Spleen (tissue), 11 donors: ENCODE measurements at regions not wholly inside any gene's neighbourhood (a gene's known extent, or its start where the extent isn't known, plus 50 kb on each side); places are given as distances from the start of the nearest gene placed in this dataset.

Experiments used
- DNase-seq: peaks from one replicate; pipeline ENCODE4 v3.0.0-alpha.2; 2020
- H3K27ac ChIP-seq, 8 donors: fragments of 200-600 bp; sonication (generic) in 7 of 8; 1 replicate in 4 of 8; 2 replicates in 4 of 8; pipeline versions ENCODE4 v1.5.0 to v1.8.0; 2016 to 2021; ENCODE audit warnings: inconsistent platforms in 4 of 8, mild to moderate bottlenecking in 4 of 8, moderate library complexity in 1 of 8
- H3K27me3 ChIP-seq, 7 donors: fragments of 200-600 bp; sonication (generic) in 6 of 7; replicated peaks in 1 of 7; 1 replicate in 4 of 7; 2 replicates in 3 of 7; pipeline versions ENCODE4 v1.5.0 to v1.8.0; 2016 to 2021; ENCODE audit warnings: inconsistent platforms in 3 of 7, mild to moderate bottlenecking in 1 of 7
- H3K36me3 ChIP-seq, 6 donors: fragments of 200-600 bp; sonication (generic) in 5 of 6; 1 replicate in 4 of 6; 2 replicates in 2 of 6; pipeline versions ENCODE4 v1.5.0 to v1.8.0; 2016 to 2021; ENCODE audit warnings: inconsistent platforms in 2 of 6
- H3K4me1 ChIP-seq, 6 donors: fragments of 200-600 bp; sonication (generic) in 5 of 6; 1 replicate in 3 of 6; 2 replicates in 3 of 6; pipeline versions ENCODE4 v1.5.0 to v1.8.0; 2016 to 2021; ENCODE audit warnings: inconsistent platforms in 3 of 6
- H3K4me3 ChIP-seq, 8 donors: fragments of 200-600 bp; sonication (generic) in 7 of 8; 1 replicate in 4 of 8; 2 replicates in 4 of 8; pipeline versions ENCODE4 v1.5.0 to v1.8.0; 2016 to 2021; ENCODE audit warnings: inconsistent platforms in 4 of 8, mild to moderate bottlenecking in 4 of 8, moderate library complexity in 2 of 8
- H3K9me3 ChIP-seq, 8 donors: fragments of 200-600 bp; sonication (generic) in 7 of 8; 1 replicate in 4 of 8; 2 replicates in 4 of 8; pipeline versions ENCODE4 v1.5.0 to v1.8.0; 2016 to 2021; ENCODE audit warnings: inconsistent platforms in 4 of 8
- CTCF ChIP-seq, 11 experiments: fragments of 200-600 bp in 7 of 11; fragments of 450-650 bp in 4 of 11; sonication (generic) in 4 of 11; IDR thresholded peaks in 8 of 11; conservative IDR thresholded peaks in 3 of 11; 1 replicate in 7 of 11; 2 replicates in 4 of 11; pipeline versions ENCODE4 v1.4.0 to v1.8.0; 2016 to 2021; ENCODE audit warnings: antibody characterized with exemption in 11 of 11, inconsistent platforms in 4 of 11, mild to moderate bottlenecking in 1 of 11
- POLR2A ChIP-seq, 3 donors: fragments of 450-650 bp; IDR thresholded peaks; one replicate each; pipeline ENCODE4 v1.5.1; 2017; ENCODE audit warnings: antibody characterized with exemption in 3 of 3, mild to moderate bottlenecking in 1 of 3
- POLR2AphosphoS5 ChIP-seq, 3 donors: sonication (generic); formaldehyde crosslinking; IDR thresholded peaks; one replicate each; pipeline ENCODE4 v1.5.1; 2017; ENCODE audit warnings: antibody characterized with exemption in 3 of 3
- WGBS, 5 donors: extraction: QIAGEN DNeasy Blood & Tissue Kit in 3 of 5; methylation state at CpG; one replicate each; pipeline versions ENCODE4 v1.1.5 to v1.1.7; 2013 to 2018; 5-methylcytosine and 5-hydroxymethylcytosine counted together
- intact Hi-C: fragments of 100-400 bp; cut with DNase I; formaldehyde crosslinking; loops from one replicate; pipeline ENCODE4 v1.15.0; 2023; ENCODE audit warnings: low total_unique reads
- donor health status: healthy with polysubstance abuse.
- donor health status: DM: no; HTN: no; CAD: no; lungs with moderate emphysema.
- donor health status: DM: no; HTN: no; CAD: no.
- donor health status: Bipolar disorder and iron deficiency.
- donor health status: healthy.
- donor health status: DM: no; HTN: no; CAD: no.
- donor health status: DM: yes; HTN: yes; CAD: no.

GRCh38 chr13:90769387-90769786, 578.1 kb upstream of the MIR17HG start:
- WGBS, 5 donors: 75 to 91% (median 81%) methylated on average over 3 of the region's 3 CpGs
- no peaks in the 10 kb centered on the region for H3K36me3 ChIP-seq
- intact Hi-C loops: no loop called here
- H3K4me1 ChIP-seq: no peaks in the 10 kb centered on the region
- H3K27ac ChIP-seq: no peak overlapping the region
- no peaks in the 10 kb centered on the region for H3K9me3 ChIP-seq
- no peak overlapping the region for H3K4me3 ChIP-seq
- H3K27me3 ChIP-seq: no peaks in the 10 kb centered on the region
- no peak for TF ChIP-seq POLR2A (IDR thresholded peaks at IDR 0.05)
- no peak for TF ChIP-seq POLR2AphosphoS5 (IDR thresholded peaks at IDR 0.05)
- TF ChIP-seq CTCF (IDR thresholded peaks at IDR 0.05 in 8 of 11, conservative IDR thresholded peaks at IDR 0.05 in 3 of 11): no peak
- no peak for DNase-seq

GRCh38 chr13:90770334-90770733, 577.2 kb upstream of the MIR17HG start:
- 71 to 88% (median 75%) methylated on average over 3 of the region's 3 CpGs for WGBS, 5 donors
- no peak overlapping the region for H3K4me3 ChIP-seq
- H3K27me3 ChIP-seq: no peaks in the 10 kb centered on the region
- H3K4me1 ChIP-seq: no peaks in the 10 kb centered on the region
- H3K36me3 ChIP-seq: no peaks in the 10 kb centered on the region
- intact Hi-C loops: no loop called here
- no peak for TF ChIP-seq POLR2A (IDR thresholded peaks at IDR 0.05)
- no peak for TF ChIP-seq CTCF (IDR thresholded peaks at IDR 0.05 in 8 of 11, conservative IDR thresholded peaks at IDR 0.05 in 3 of 11)
- no peak for TF ChIP-seq POLR2AphosphoS5 (IDR thresholded peaks at IDR 0.05)
- no peak for DNase-seq
- H3K27ac ChIP-seq: no peak overlapping the region
- H3K9me3 ChIP-seq: no peaks in the 10 kb centered on the region

GRCh38 chr13:90773681-90774080, 573.8 kb upstream of the MIR17HG start:
- Histone ChIP-seq H3K27me3 (no peaks in the 10 kb centered on the region), H3K9me3 (no peaks in the 10 kb centered on the region), H3K4me1 (no peaks in the 10 kb centered on the region), H3K4me3 (no peak overlapping the region), H3K27ac (no peak overlapping the region), H3K36me3 (no peaks in the 10 kb centered on the region)
- intact Hi-C loops: no loop called here
- DNase-seq: no peak
- no peak for TF ChIP-seq POLR2A (IDR thresholded peaks at IDR 0.05)
- TF ChIP-seq POLR2AphosphoS5 (IDR thresholded peaks at IDR 0.05): no peak
- no peak for TF ChIP-seq CTCF (IDR thresholded peaks at IDR 0.05 in 8 of 11, conservative IDR thresholded peaks at IDR 0.05 in 3 of 11)

GRCh38 chr13:90776051-90776748, 571.3 kb upstream of the MIR17HG start:
- WGBS, 5 donors: 88 to 96% (median 93%) methylated on average over 7 of the region's 7 CpGs
- no peaks in the 10 kb centered on the region for H3K9me3 ChIP-seq

More at GRCh38 chr13:90776051-90776748, 571.3 kb upstream of the MIR17HG start:
- no peak overlapping the region for H3K27ac ChIP-seq
- H3K4me1 ChIP-seq: no peaks in the 10 kb centered on the region
- TF ChIP-seq POLR2AphosphoS5 (IDR thresholded peaks at IDR 0.05): no peak
- TF ChIP-seq POLR2A (IDR thresholded peaks at IDR 0.05): no peak
- TF ChIP-seq CTCF (IDR thresholded peaks at IDR 0.05 in 8 of 11, conservative IDR thresholded peaks at IDR 0.05 in 3 of 11): no peak
- H3K36me3 ChIP-seq: no peaks in the 10 kb centered on the region
- no peak for DNase-seq
- H3K27me3 ChIP-seq: no peaks in the 10 kb centered on the region
- intact Hi-C loops: no loop called here
- H3K4me3 ChIP-seq: no peak overlapping the region
